ENCODE measurements at regions not wholly inside any gene's neighbourhood (a gene's known extent, or its start where the extent isn't known, plus 50 kb on each side); places are given as distances from the start of the nearest gene placed in this dataset.

DNA sequence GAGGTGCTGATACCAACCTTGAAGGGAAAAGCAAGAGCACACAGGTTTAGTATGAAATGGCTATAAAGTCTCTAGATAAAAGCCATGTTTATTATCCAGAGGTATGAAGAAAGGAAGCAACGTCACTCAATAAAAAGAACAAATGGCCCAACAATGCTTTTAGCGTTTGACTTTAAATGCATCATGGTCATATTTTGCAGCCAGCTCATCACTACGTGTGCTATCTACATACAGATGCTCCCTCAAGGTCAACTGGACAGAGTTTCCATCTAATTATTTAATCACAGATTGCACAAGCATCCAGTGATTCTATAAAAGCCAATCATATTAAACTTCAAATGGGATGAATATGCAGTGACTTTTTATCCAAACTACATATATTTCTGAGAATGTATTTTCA, 127.6 kb upstream of the SYNDIG1 start:
- Histone ChIP-seq H3K27ac (ENCODE audit: low read depth, low read length) (no peak overlapping the region), H3K4me3 (ENCODE audit: low read depth, low read length) (no peak overlapping the region), H3K9me3 (ENCODE audit: control insufficient read depth, insufficient read depth, low read length) (no peaks in the 10 kb centered on the region), H3K27me3 (ENCODE audit: control insufficient read depth, insufficient read depth, low read length) (no peaks in the 10 kb centered on the region)
- no peak for TF ChIP-seq CTCF (IDR thresholded peaks at IDR 0.05; ENCODE audit: low read depth, low read length)
- ChIA-PET CTCF (no interaction called here), POLR2A (no interaction called here)
- no peak for DNase-seq (ENCODE audit: low read depth, low spot score)

DNA sequence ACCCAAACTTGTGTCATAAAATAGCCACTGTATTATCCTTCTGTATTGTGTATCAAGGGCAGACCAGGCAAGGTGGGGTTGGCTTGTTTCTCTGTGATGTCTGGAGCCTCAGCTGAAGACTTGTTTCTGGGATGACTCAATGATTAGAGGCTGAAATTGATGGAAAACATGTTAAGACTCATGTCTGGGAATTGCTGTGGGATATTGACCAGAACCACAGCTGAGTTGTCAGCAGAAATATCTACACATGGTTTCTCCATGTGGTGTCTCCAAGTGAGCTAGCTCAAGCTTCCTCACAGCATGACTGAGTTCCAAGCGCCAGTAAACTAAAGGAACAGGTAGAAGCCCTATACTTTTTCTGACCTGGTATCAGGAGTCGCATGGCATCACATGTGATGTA, 128.5 kb upstream of the SYNDIG1 start:
- Histone ChIP-seq H3K9me3 (ENCODE audit: control insufficient read depth, insufficient read depth, low read length) (no peaks in the 10 kb centered on the region), H3K27ac (ENCODE audit: low read depth, low read length) (no peak overlapping the region), H3K27me3 (ENCODE audit: control insufficient read depth, insufficient read depth, low read length) (no peaks in the 10 kb centered on the region), H3K4me3 (ENCODE audit: low read depth, low read length) (no peak overlapping the region)
- ChIA-PET POLR2A (no interaction called here), CTCF (no interaction called here)
- no peak for DNase-seq (ENCODE audit: low read depth, low spot score)
- no peak for TF ChIP-seq CTCF (IDR thresholded peaks at IDR 0.05; ENCODE audit: low read depth, low read length)

DNA sequence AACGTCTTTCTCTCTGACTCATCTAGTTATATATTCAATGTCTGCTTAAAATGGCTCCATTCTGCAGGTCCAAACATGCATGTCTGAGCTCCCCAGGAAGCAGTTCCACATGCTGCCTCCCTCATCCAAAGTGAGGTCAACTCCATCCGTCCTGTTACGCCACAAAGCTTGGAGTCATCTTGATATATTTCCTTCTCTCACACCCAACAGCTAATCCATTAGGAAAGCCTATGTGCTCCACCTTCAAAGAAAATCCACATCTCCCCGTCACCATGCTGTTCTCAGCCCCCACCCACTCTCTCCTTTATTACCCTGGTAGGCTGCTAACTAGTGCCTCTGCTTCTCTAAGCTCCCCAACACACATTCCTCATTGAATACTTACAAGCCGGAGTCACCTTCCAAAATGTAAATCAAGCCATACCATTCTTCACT, 130.2 kb upstream of the SYNDIG1 start:
- Histone ChIP-seq H3K27ac (ENCODE audit: low read depth, low read length) (no peak overlapping the region), H3K4me3 (ENCODE audit: low read depth, low read length) (no peak overlapping the region), H3K9me3 (ENCODE audit: control insufficient read depth, insufficient read depth, low read length) (no peaks in the 10 kb centered on the region), H3K27me3 (ENCODE audit: control insufficient read depth, insufficient read depth, low read length) (no peaks in the 10 kb centered on the region)
- CTCF ChIA-PET: interaction anchor here (1.4 kb wide), 1 partner anchor 178 kb away, joined by 3 read pairs; no protein-coding TSS in a partner anchor
- POLR2A ChIA-PET: no interaction called here
- no peak for TF ChIP-seq CTCF (IDR thresholded peaks at IDR 0.05; ENCODE audit: low read depth, low read length)
- no peak for DNase-seq (ENCODE audit: low read depth, low spot score)

DNA sequence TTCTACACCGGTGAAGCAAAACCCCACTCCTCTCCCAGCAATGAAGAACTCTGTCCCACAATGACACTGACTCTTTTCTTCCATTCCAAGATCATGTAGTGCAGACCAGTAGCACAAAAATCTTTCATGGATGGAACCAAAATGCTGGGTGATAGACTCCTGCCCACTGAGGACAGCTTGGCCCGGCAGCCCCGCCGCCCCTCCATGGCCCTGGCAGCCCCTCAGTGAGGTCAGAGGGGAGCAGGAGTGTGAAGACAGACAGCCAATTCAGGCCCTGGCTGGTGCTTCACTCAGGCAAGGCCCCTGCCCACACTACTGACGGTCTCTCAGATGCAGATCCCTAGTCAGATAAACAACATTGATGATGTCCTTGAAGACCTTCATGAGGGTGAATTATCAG, 131.9 kb upstream of the SYNDIG1 start:
- Histone ChIP-seq H3K4me3 (ENCODE audit: low read depth, low read length) (no peak overlapping the region), H3K9me3 (ENCODE audit: control insufficient read depth, insufficient read depth, low read length) (no peaks in the 10 kb centered on the region), H3K27me3 (ENCODE audit: control insufficient read depth, insufficient read depth, low read length) (no peaks in the 10 kb centered on the region), H3K27ac (ENCODE audit: low read depth, low read length) (no peak overlapping the region)
- no peak for DNase-seq (ENCODE audit: low read depth, low spot score)
- no peak for TF ChIP-seq CTCF (IDR thresholded peaks at IDR 0.05; ENCODE audit: low read depth, low read length)
- ChIA-PET POLR2A (no interaction called here), CTCF (no interaction called here)

DNA sequence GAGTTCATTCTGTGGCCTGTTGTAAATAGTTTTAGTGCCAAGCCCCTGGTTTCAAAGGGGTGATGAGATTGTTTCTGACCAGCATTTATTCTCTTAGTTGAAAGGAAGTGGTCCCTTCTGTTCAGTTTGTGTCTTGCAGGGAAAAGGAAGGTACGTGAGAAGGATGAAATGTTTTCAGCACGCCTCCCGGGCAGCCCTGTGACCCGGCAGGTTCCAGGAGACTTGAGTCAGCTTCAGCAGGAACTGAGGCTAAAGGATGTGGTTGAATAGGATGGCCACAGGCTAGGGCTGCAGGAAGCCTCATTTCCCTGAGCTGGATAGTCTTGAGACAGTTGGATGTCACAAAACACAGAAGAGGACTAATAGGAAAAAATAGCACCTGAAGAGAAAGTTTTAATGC, 132.4 kb upstream of the SYNDIG1 start:
- no peak for TF ChIP-seq CTCF (IDR thresholded peaks at IDR 0.05; ENCODE audit: low read depth, low read length)
- Histone ChIP-seq H3K9me3 (ENCODE audit: control insufficient read depth, insufficient read depth, low read length) (no peaks in the 10 kb centered on the region), H3K27ac (ENCODE audit: low read depth, low read length) (no peak overlapping the region), H3K27me3 (ENCODE audit: control insufficient read depth, insufficient read depth, low read length) (peaks cover under 1% of the 10 kb centered on the region), H3K4me3 (ENCODE audit: low read depth, low read length) (no peak overlapping the region)
- DNase-seq (ENCODE audit: low read depth, low spot score): peak; percentile 13
- ChIA-PET POLR2A (no interaction called here), CTCF (no interaction called here)
